Transverse colon (tissue), 4 donors: ENCODE measurements at regions not wholly inside any gene's neighbourhood (a gene's known extent, or its start where the extent isn't known, plus 50 kb on each side); places are given as distances from the start of the nearest gene placed in this dataset.

Experiments
- CTCF ChIP-seq, 5 experiments: fragments of 200-600 bp in 3 of 5; fragments of 450-650 bp in 2 of 5; sonication (generic) in 3 of 5; IDR thresholded peaks; 1 replicate in 2 of 5; 2 replicates in 3 of 5; pipeline ENCODE4 v1.5.1; 2016 to 2017; ENCODE audit warnings: antibody characterized with exemption in 5 of 5, inconsistent platforms in 3 of 5, mild to moderate bottlenecking in 2 of 5, moderate library complexity in 1 of 5
- POLR2A ChIP-seq: fragments of 450-650 bp; IDR thresholded peaks from one replicate; pipeline ENCODE4 v1.6.1; 2016; ENCODE audit warnings: antibody characterized with exemption, mild to moderate bottlenecking, moderate library complexity
- POLR2AphosphoS5 ChIP-seq, 3 donors: sonication (generic); formaldehyde crosslinking; IDR thresholded peaks; one replicate each; pipeline ENCODE4 v1.6.1; 2016; ENCODE audit warnings: antibody characterized with exemption in 3 of 3

- TF ChIP-seq CTCF (IDR thresholded peaks at IDR 0.05) (no peak), POLR2A (no peak), POLR2AphosphoS5 (IDR thresholded peaks at IDR 0.05) (no peak)
These were observed 87.3 kb upstream of the CLPB start for GRCh38 chr11:72521664-72522063.
